Parathyroid adenoma (tissue), 2 donors: ENCODE measurements at regions not wholly inside any gene's neighbourhood (a gene's known extent, or its start where the extent isn't known, plus 50 kb on each side); places are given as distances from the start of the nearest gene placed in this dataset.

Experiments used
- H2AFZ ChIP-seq: fragments of 300-600 bp; sonication (generic); one replicate; pipeline ENCODE4 v1.7.0; 2017; ENCODE audit warnings: antibody characterized with exemption, mild to moderate bottlenecking
- H3K27ac ChIP-seq: fragments of 300-600 bp; sonication (generic); one replicate; pipeline ENCODE4 v1.7.0; 2017
- H3K27me3 ChIP-seq: fragments of 300-600 bp; sonication (generic); one replicate; pipeline ENCODE4 v1.7.0; 2017; ENCODE audit warnings: low read length; ENCODE audit not compliant: control insufficient read depth, insufficient read depth
- H3K36me3 ChIP-seq: fragments of 300-600 bp; sonication (generic); one replicate; pipeline ENCODE4 v1.7.0; 2017; ENCODE audit warnings: low read length; ENCODE audit not compliant: control insufficient read depth, insufficient read depth
- H3K4me1 ChIP-seq: fragments of 300-600 bp; sonication (generic); one replicate; pipeline ENCODE4 v1.7.0; 2017; ENCODE audit warnings: control low read depth
- H3K4me2 ChIP-seq: fragments of 300-600 bp; sonication (generic); one replicate; pipeline ENCODE4 v1.7.0; 2017; ENCODE audit warnings: low read length
- H3K4me3 ChIP-seq: fragments of 300-600 bp; sonication (generic); one replicate; pipeline ENCODE4 v1.7.0; 2017; ENCODE audit warnings: low read depth, low read length
- H3K79me2 ChIP-seq: fragments of 300-600 bp; sonication (generic); one replicate; pipeline ENCODE4 v1.7.0; 2017; ENCODE audit warnings: control low read depth
- H3K9ac ChIP-seq: fragments of 300-600 bp; sonication (generic); one replicate; pipeline ENCODE4 v1.7.0; 2017; ENCODE audit warnings: mild to moderate bottlenecking
- H3K9me3 ChIP-seq: fragments of 300-600 bp; sonication (generic); one replicate; pipeline ENCODE4 v1.7.0; 2017; ENCODE audit warnings: low read length; ENCODE audit not compliant: control insufficient read depth
- CTCF ChIP-seq: fragments of 300-600 bp; sonication (generic); IDR thresholded peaks from one replicate; pipeline ENCODE4 v1.7.0; 2017; ENCODE audit warnings: antibody characterized with exemption, mild to moderate bottlenecking
- donor health status: primary hyperparathyroidism.

GRCh38 chr11:116375221-116375620 is 397.6 kb downstream of the BUD13 start:
- H3K79me2 ChIP-seq: no peaks in the 10 kb centered on the region
- no peak overlapping the region for H3K4me2 ChIP-seq
- H3K27ac ChIP-seq: no peak overlapping the region
- no peak overlapping the region for H3K9ac ChIP-seq
- no peaks in the 10 kb centered on the region for H3K9me3 ChIP-seq
- H3K36me3 ChIP-seq: no peaks in the 10 kb centered on the region
- H2AFZ ChIP-seq: no peak overlapping the region
- no peaks in the 10 kb centered on the region for H3K27me3 ChIP-seq
- no peak overlapping the region for H3K4me3 ChIP-seq
- no peak for TF ChIP-seq CTCF
- no peaks in the 10 kb centered on the region for H3K4me1 ChIP-seq

GRCh38 chr11:116374085-116374484 is 398.7 kb downstream of the BUD13 start:
- no peaks in the 10 kb centered on the region for H3K36me3 ChIP-seq
- TF ChIP-seq CTCF: no peak
- no peaks in the 10 kb centered on the region for H3K9me3 ChIP-seq
- H3K4me2 ChIP-seq: no peak overlapping the region
- H3K9ac ChIP-seq: no peak overlapping the region
- no peaks in the 10 kb centered on the region for H3K27me3 ChIP-seq
- H2AFZ ChIP-seq: no peak overlapping the region
- no peaks in the 10 kb centered on the region for H3K4me1 ChIP-seq
- no peak overlapping the region for H3K4me3 ChIP-seq
- no peak overlapping the region for H3K27ac ChIP-seq
- no peaks in the 10 kb centered on the region for H3K79me2 ChIP-seq

GRCh38 chr11:116373104-116373944 is 399.5 kb downstream of the BUD13 start:
- Histone ChIP-seq H3K4me3 (no peak overlapping the region), H3K36me3 (no peaks in the 10 kb centered on the region), H3K27ac (no peak overlapping the region), H3K9me3 (no peaks in the 10 kb centered on the region), H3K79me2 (no peaks in the 10 kb centered on the region), H3K4me2 (no peak overlapping the region), H3K27me3 (no peaks in the 10 kb centered on the region), H3K4me1 (no peaks in the 10 kb centered on the region), H3K9ac (no peak overlapping the region), H2AFZ (no peak overlapping the region)
- no peak for TF ChIP-seq CTCF

GRCh38 chr11:116371146-116371545 is 401.6 kb downstream of the BUD13 start:
- Histone ChIP-seq H3K4me1 (no peaks in the 10 kb centered on the region), H3K4me3 (no peak overlapping the region), H3K9ac (no peak overlapping the region), H3K9me3 (no peaks in the 10 kb centered on the region), H3K79me2 (no peaks in the 10 kb centered on the region), H3K27ac (no peak overlapping the region), H3K27me3 (no peaks in the 10 kb centered on the region), H2AFZ (no peak overlapping the region), H3K36me3 (no peaks in the 10 kb centered on the region), H3K4me2 (no peak overlapping the region)
- TF ChIP-seq CTCF: no peak

- Histone ChIP-seq H2AFZ (no peak overlapping the region), H3K79me2 (no peaks in the 10 kb centered on the region), H3K36me3 (no peaks in the 10 kb centered on the region), H3K9me3 (no peaks in the 10 kb centered on the region), H3K4me1 (no peaks in the 10 kb centered on the region), H3K27me3 (no peaks in the 10 kb centered on the region), H3K4me3 (no peak overlapping the region), H3K9ac (no peak overlapping the region), H3K4me2 (no peak overlapping the region), H3K27ac (no peak overlapping the region)
- no peak for TF ChIP-seq CTCF
These were observed 404.0 kb downstream of the BUD13 start for GRCh38 chr11:116368784-116369183.
